NCI-H187 (cell line): ENCODE measurements at regions not wholly inside any gene's neighbourhood (a gene's known extent, or its start where the extent isn't known, plus 50 kb on each side); places are given as distances from the start of the nearest gene placed in this dataset.
"Not testable (repeated sequence)": the region's sequence is repeated elsewhere in the genome, so short reads cannot be mapped to it uniquely, and the experiment has no call there.

Source experiments
- DNase-seq, 2 experiments: peaks; one replicate each; lab custom pipeline; 2025; lab: John Stamatoyannopoulos, UW

GRCh38 chr10:95137990-95138625, 55.9 kb upstream of the ACSM6 start:
- DNase-seq, result not testable (repeated sequence)

- DNase-seq, result no peak
Observed at GRCh38 chr10:95134490-95134889, 59.5 kb upstream of the ACSM6 start.

- no peak for DNase-seq
Observed at GRCh38 chr10:95133997-95134396, 60.0 kb upstream of the ACSM6 start.

- DNase-seq, result peak; percentile 16 to 23
Observed at GRCh38 chr10:95133016-95133752, 60.9 kb upstream of the ACSM6 start.

GRCh38 chr10:95130429-95130828, 61.1 kb upstream of the CYP2C8 start:
- not testable (repeated sequence) for DNase-seq

GRCh38 chr10:95125582-95125981, 56.3 kb upstream of the CYP2C8 start:
- peak in 1 of 2 experiments; percentile 0 for DNase-seq

GRCh38 chr10:95122736-95123135, 53.4 kb upstream of the CYP2C8 start:
- no peak for DNase-seq

GRCh38 chr10:95121904-95122303, 52.6 kb upstream of the CYP2C8 start:
- DNase-seq, result no peak
